ENCODE measurements at regions not wholly inside any gene's neighbourhood (a gene's known extent, or its start where the extent isn't known, plus 50 kb on each side); places are given as distances from the start of the nearest gene placed in this dataset.

- Histone ChIP-seq H3K79me2 (ENCODE audit: control insufficient read depth, insufficient read depth, low read length) (no peaks in the 10 kb centered on the region), H3K27me3 (replicated peaks in 1 of 2; ENCODE audit: control insufficient read depth in 2 of 2, insufficient read depth in 2 of 2, low read length in 1 of 2) (no peaks in the 10 kb centered on the region), H4K20me1 (ENCODE audit: control insufficient read depth, insufficient read depth) (no peaks in the 10 kb centered on the region), H3K4me3 (no peak overlapping the region), H3K4me1 (ENCODE audit: control insufficient read depth, insufficient read depth, low read length) (no peaks in the 10 kb centered on the region), H3K36me3 (ENCODE audit: control insufficient read depth in 2 of 2, insufficient read depth in 2 of 2, low read length in 1 of 2) (no peaks in the 10 kb centered on the region), H3K9me3 (replicated peaks; ENCODE audit: control insufficient read depth, insufficient read depth, low read length) (no peaks in the 10 kb centered on the region; the same call in 2 of the 3 replicates), H3K9ac (ENCODE audit: control insufficient read depth, insufficient read depth, low read length) (no peak overlapping the region), H3K4me2 (ENCODE audit: control insufficient read depth, insufficient read depth) (no peak overlapping the region), H2AFZ (ENCODE audit: control insufficient read depth, low read depth, low read length) (no peak overlapping the region), H3K27ac (ENCODE audit: control insufficient read depth, insufficient read depth) (no peak overlapping the region)
- no peak for FAIRE-seq
- POLR2A ChIA-PET: no interaction called here
- no peak for ATAC-seq
- TF ChIP-seq ATF3 (IDR thresholded peaks at IDR 0.05; ENCODE audit: borderline replicate concordance, extremely low read depth, low read depth, low read length): no peak
- no peak for TF ChIP-seq RAD51 (IDR thresholded peaks at IDR 0.05)
- no peak for TF ChIP-seq ELK1 (IDR thresholded peaks at IDR 0.05; ENCODE audit: low read depth, low read length)
- TF ChIP-seq RBBP5 (conservative IDR thresholded peaks at IDR 0.05): no peak
- CTCF ChIA-PET: no interaction called here
- DNase-seq (ENCODE audit: low read depth, low spot score): no peak
- no TSS peak for BruUV-seq (replicated peaks)
- intact Hi-C loops (cut with micrococcal nuclease; ENCODE audit: unreplicated experiment) (no loop called here), in situ Hi-C loops (cut with MboI) (no loop called here)
- RAD21 ChIA-PET (ENCODE audit: unreplicated experiment): no interaction called here
- SMC1A ChIA-PET (ENCODE audit: uncharacterized antibody, unreplicated experiment): no interaction called here
Measured at GRCh38 chr9:13990331-13990730, 323.6 kb downstream of the NFIB start.

- ChIA-PET RAD21 (ENCODE audit: unreplicated experiment) (no interaction called here), SMC1A (ENCODE audit: uncharacterized antibody, unreplicated experiment) (no interaction called here), POLR2A (no interaction called here), CTCF (interaction anchor here (0.6 kb wide), 1 partner anchor 337 kb away, joined by 3 read pairs; no protein-coding TSS in a partner anchor)
- Histone ChIP-seq H3K4me1 (ENCODE audit: control insufficient read depth, insufficient read depth, low read length) (no peaks in the 10 kb centered on the region), H3K27me3 (replicated peaks in 1 of 2; ENCODE audit: control insufficient read depth in 2 of 2, insufficient read depth in 2 of 2, low read length in 1 of 2) (no peaks in the 10 kb centered on the region), H3K36me3 (ENCODE audit: control insufficient read depth in 2 of 2, insufficient read depth in 2 of 2, low read length in 1 of 2) (no peaks in the 10 kb centered on the region), H3K9me3 (replicated peaks; ENCODE audit: control insufficient read depth, insufficient read depth, low read length) (no peaks in the 10 kb centered on the region; the same call in 2 of the 3 replicates), H3K9ac (ENCODE audit: control insufficient read depth, insufficient read depth, low read length) (no peak overlapping the region), H2AFZ (ENCODE audit: control insufficient read depth, low read depth, low read length) (no peak overlapping the region), H3K79me2 (ENCODE audit: control insufficient read depth, insufficient read depth, low read length) (no peaks in the 10 kb centered on the region), H3K4me3 (no peak overlapping the region), H3K4me2 (ENCODE audit: control insufficient read depth, insufficient read depth) (no peak overlapping the region), H3K27ac (ENCODE audit: control insufficient read depth, insufficient read depth) (no peak overlapping the region), H4K20me1 (ENCODE audit: control insufficient read depth, insufficient read depth) (no peaks in the 10 kb centered on the region)
- TF ChIP-seq ZNF274 (IDR thresholded peaks at IDR 0.05; ENCODE audit: insufficient read depth, insufficient read length) (no peak), MAX (IDR thresholded peaks at IDR 0.05; ENCODE audit: low read depth, low read length) (no peak)
- intact Hi-C loops (cut with micrococcal nuclease; ENCODE audit: unreplicated experiment): no loop called here
- DNase-seq (ENCODE audit: low read depth, low spot score): no peak
- BruUV-seq (replicated peaks): no TSS peak
- ATAC-seq: no peak
- in situ Hi-C loops (cut with MboI): no loop called here
- FAIRE-seq: no peak
- 39% methylated on average over 1 of the region's 1 CpG for WGBS (ENCODE audit: insufficient coverage, insufficient replicate concordance, low lambda C conversion rate, missing lambda C conversion rate)
Measured at GRCh38 chr9:13988944-13989343, 325.0 kb downstream of the NFIB start.
